Right renal cortex interstitium (tissue), 3 donors: ENCODE measurements at regions not wholly inside any gene's neighbourhood (a gene's known extent, or its start where the extent isn't known, plus 50 kb on each side); places are given as distances from the start of the nearest gene placed in this dataset.

ENCODE experiments used
- DNase-seq, 3 donors: peaks; one replicate each; pipeline ENCODE4 v3.0.0-alpha.2; 2013; ENCODE audit warnings: low read depth in 3 of 3, low spot score in 2 of 3

DNA sequence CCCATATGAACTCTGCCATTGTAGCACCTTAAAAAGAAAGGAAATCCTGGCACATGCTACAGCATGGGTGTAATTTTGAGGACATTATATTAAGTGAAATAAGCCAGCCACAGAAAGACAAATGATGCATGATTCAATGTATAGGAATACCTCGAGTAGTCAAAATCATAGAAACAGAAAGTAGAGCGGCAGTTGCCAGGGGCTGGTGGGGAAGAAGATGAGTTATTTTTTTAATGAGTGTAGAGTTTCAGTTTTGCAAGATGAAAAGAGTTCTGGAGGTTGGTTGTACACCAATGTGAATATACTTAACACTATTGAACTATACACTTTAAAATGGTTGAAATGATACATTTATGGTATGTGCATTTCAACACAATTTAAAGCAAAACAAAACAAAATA, 133.0 kb downstream of the ZDHHC21 start:
- DNase-seq: no peak

DNA sequence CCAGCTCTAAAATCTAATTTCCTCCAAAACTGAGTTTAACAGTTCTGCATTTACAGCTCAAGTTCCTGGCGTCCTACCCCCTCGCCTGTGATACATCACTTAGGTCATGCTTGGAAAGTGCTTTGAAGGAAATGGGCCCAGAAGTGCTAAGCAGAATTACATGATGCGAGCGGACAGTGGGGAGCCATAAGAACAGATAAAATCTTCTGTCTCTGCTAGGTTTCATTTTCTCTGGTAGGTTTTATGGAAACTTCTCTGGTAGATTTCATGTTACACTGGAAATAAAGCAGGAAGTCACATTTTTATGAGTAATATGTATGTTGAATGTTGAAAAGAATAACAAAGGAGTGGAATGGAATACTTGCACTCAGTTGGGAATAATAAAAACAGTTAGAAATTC, 138.3 kb downstream of the ZDHHC21 start:
- DNase-seq: no peak

- DNase-seq: no peak
Observed at GRCh38 chr9:14547245-14548060, 145.8 kb downstream of the ZDHHC21 start.

DNA sequence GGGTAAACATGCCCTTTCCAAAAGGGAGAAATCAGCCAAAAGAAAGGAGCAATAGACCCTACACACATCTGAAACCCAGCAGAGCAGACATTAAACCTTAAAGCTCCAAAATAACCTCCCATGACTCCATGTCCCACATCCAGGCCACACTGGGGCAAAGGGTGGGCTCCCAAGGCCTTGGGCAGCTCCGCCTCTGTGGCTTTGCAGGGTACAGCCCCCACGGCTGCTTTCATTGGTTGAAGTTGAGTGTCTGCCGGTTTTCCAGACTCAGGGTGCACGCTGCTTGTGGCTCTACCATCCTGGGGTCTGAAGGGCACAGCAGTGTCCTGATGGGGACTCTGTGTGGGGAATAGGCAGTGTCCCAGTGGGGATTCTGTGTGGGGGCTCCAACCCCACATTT, 146.5 kb downstream of the ZDHHC21 start:
- DNase-seq: no peak

GRCh38 chr9:14542071-14542470, 151.2 kb downstream of the ZDHHC21 start:
- no peak for DNase-seq

GRCh38 chr9:14538526-14538925, 154.7 kb downstream of the ZDHHC21 start:
- DNase-seq: no peak

- DNase-seq: no peak
Observed at GRCh38 chr9:14535161-14535955, 157.9 kb downstream of the ZDHHC21 start.

DNA sequence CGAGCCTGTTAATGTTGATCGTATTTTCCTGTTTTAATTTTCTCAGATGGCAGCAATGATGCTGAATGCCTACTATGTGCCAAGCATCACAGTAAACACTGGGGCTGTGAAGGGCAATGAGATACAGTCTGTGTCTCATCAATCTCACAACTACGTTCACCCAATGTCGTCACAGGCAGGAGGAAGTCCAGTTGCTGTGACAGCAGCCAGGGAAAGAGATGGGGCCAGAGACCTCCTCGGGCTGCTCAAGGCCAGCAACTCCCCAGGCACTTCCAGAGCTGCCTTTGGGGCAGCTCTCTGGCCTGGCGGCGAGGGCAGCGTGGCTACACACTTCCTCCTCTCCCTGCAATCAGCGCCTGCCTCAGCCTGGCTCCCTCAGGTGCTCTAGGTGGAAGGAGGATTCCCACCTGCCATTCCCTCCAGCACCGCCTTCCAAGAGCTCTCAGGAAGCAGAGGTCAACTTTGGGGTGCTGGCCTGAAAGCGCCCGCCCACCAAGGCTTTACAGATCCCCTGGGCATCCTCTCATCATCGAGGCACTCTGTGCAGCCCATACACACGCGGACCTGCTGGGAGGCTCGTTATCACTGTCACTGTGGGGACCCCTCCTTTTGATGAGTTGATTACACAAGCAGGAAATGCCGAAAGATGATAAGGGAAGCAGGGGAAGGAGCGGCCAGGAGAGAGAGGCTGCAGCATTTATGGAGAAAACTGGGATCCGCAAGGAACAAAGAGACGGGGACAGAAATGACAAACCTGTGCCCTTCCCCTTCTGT, 159.2 kb downstream of the ZDHHC21 start:
- no peak for DNase-seq

DNA sequence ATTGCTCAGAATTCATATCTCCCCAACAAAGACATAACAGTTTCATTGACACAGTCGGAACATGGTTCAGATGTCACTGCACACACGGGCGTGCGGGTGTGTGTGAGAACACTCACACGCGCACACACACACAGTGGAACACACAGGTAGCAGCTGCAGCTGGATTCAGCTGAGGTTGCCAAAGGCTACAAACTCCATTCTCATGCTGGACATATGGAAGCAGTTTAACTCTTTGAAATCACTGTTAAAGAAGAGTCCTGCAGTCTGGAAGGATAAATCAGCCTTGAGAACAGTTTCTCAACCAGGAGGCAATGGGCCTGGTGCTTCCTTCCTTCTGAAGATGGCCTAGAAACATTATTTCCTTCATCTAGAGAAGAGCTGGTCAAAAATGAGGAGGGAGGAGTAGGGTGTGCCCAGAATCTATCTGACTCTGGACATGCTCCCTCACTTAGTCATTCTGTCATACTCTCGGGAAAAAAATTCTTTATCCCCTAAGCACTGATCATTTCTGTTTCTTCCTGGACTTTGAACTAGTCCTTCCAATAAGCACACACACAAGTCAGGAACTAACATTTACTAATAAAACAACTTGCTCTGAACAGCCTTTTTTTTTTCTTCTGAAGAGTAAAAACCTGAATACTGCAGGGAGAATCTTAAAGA, 160.6 kb downstream of the ZDHHC21 start:
- no peak for DNase-seq

GRCh38 chr9:14531341-14532269, 161.6 kb downstream of the ZDHHC21 start:
- DNase-seq: no peak

GRCh38 chr9:14530841-14531240, 162.4 kb downstream of the ZDHHC21 start:
- DNase-seq: no peak

DNA sequence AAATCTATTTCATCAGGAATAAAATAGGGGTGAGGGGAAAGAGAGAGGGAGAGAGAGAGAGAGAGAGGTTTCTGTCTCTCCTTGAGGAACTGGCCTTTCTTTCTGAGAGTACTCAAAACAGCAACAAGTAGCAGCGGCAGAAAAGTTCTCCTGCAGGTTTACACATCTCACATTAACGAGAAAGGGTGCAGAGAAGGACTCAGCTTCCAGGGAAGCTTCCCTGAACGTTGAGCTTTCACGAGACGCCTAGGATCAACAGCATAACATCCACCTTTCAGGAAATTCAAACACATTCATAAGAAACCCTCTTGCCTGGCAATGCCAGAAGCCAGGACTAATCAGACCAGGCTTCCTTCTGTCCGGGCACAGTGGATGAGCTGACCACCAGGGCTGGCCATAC, 162.9 kb downstream of the ZDHHC21 start:
- no peak for DNase-seq

DNA sequence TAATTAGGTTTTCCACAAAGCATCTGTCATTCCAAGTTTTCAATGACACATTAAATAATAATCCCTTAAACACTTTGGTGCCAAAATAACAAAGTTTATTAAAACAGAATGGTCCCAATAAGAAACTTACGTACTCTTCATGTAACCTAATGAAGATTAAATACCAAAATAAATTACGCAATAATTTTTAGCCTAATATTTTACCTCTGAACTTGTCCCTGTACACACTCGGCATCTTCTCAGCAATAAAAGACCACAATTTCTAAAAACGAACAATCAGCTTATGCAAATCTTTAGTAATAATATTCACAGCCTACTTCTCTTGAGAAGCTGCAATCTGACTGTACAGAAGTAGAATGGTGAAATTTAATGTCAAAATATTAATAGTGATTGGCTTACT, 163.6 kb downstream of the ZDHHC21 start:
- DNase-seq: no peak

GRCh38 chr9:14529054-14529453, 164.2 kb downstream of the ZDHHC21 start:
- peak in 1 of 3 donors; percentile 3 for DNase-seq

- DNase-seq: no peak
Observed at GRCh38 chr9:14526504-14526903, 166.7 kb downstream of the ZDHHC21 start.

- no peak for DNase-seq
Observed at GRCh38 chr9:14525856-14526255, 167.4 kb downstream of the ZDHHC21 start.

GRCh38 chr9:14524873-14525515, 168.2 kb downstream of the ZDHHC21 start:
- no peak for DNase-seq

- no peak for DNase-seq
Observed at GRCh38 chr9:14523545-14523944, 169.7 kb downstream of the ZDHHC21 start.
